ENCODE measurements at regions not wholly inside any gene's neighbourhood (a gene's known extent, or its start where the extent isn't known, plus 50 kb on each side); places are given as distances from the start of the nearest gene placed in this dataset.

DNA sequence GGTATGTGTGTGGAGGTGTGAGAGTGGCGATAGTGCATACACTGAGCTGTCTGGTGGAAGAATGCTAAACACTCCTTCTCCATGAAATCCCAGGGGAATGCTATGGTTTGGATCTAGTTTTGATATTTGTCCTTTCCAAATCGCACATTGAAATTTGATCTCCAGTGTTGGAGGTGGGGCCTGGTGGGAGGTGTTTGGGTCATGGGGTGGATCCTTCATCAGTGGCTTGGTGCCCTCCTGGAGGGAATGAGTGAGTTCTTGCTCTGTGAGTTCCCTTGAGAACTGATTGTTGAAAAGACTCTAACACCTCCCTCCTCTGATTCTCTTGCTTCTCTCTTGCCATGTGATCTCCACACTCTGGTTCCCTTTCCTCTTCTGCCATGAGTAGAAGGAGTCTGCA lies 114.1 kb upstream of the HHIP start:
- ATAC-seq: no peak
- no peak for DNase-seq (ENCODE audit: low spot score)
- Mint-ChIP-seq H3K27me3 (ENCODE audit: insufficient read depth, low read depth, poor library complexity) (no peaks in the 10 kb centered on the region), H3K4me1 (peaks cover 13% of the 10 kb centered on the region), H3K36me3 (ENCODE audit: low read depth) (no peaks in the 10 kb centered on the region), H3K4me3 (no peak overlapping the region), H3K27ac (no peak overlapping the region), H3K9me3 (no peaks in the 10 kb centered on the region)
- no peaks in the 10 kb centered on the region for H3K36me3 ChIP-seq (ENCODE audit: insufficient read depth)
- no peak for TF ChIP-seq CREB1 (CRISPR knock-in tag; IDR thresholded peaks at IDR 0.05; ENCODE audit: low read depth)
- TF ChIP-seq, protein P1, sequence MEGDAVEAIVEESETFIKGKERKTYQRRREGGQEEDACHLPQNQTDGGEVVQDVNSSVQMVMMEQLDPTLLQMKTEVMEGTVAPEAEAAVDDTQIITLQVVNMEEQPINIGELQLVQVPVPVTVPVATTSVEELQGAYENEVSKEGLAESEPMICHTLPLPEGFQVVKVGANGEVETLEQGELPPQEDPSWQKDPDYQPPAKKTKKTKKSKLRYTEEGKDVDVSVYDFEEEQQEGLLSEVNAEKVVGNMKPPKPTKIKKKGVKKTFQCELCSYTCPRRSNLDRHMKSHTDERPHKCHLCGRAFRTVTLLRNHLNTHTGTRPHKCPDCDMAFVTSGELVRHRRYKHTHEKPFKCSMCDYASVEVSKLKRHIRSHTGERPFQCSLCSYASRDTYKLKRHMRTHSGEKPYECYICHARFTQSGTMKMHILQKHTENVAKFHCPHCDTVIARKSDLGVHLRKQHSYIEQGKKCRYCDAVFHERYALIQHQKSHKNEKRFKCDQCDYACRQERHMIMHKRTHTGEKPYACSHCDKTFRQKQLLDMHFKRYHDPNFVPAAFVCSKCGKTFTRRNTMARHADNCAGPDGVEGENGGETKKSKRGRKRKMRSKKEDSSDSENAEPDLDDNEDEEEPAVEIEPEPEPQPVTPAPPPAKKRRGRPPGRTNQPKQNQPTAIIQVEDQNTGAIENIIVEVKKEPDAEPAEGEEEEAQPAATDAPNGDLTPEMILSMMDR (conservative IDR thresholded peaks at IDR 0.05; ENCODE audit: low read depth in 2 of 2): no peak
- no peak overlapping the region for H3K4me2 ChIP-seq
- peaks cover 12% of the 10 kb centered on the region; the same call in 1 of the 2 replicates for H3K9me2 ChIP-seq (ENCODE audit: insufficient read depth)
- no peaks in the 10 kb centered on the region for H3K79me2 ChIP-seq (replicated peaks; ENCODE audit: insufficient read depth)
- H3K4me3 ChIP-seq: no peak overlapping the region
- H3K27ac ChIP-seq (ENCODE audit: low read depth): no peak overlapping the region
- 0 out of 2 replicates have a peak, but pooled peaks cover 4% of the 10 kb centered on the region for H3K4me1 ChIP-seq (ENCODE audit: insufficient read depth)
- no peaks in the 10 kb centered on the region for H3K27me3 ChIP-seq (ENCODE audit: insufficient read depth)
- H2AFZ ChIP-seq: no peak overlapping the region
- no peaks in the 10 kb centered on the region for H4K20me1 ChIP-seq (replicated peaks; ENCODE audit: insufficient read depth)
- H3F3A ChIP-seq (replicated peaks; ENCODE audit: low read depth): no peaks in the 10 kb centered on the region

DNA sequence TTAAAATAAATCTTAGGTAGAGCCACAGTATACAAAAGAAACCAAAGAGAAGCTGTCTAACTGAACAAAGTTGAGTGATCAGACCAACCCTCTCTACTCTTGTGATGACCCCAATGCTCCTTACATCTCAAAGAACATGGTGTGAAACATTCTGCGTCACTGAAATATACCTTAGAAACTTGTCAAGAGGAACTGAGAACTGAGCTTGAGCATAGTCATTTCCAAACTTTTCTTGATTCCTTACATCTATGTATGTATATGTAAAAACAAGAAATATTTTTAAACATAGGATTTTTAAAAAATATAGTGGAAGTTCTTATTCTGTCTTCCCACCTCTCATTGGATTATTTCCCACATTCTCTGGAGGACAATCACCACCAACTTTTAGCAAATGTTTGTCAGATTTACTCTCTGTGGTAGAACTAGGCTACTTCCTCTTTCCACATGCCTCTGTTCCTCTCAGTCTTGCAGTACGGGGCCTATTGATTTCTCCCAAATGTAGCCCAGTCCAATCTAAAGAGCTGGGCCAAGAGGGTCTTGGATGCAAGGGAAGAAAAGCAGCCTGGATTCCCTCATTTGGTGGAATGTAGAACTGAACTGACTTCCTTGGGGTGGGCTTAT lies 98.2 kb upstream of the HHIP start:
- H3K27me3 ChIP-seq (ENCODE audit: insufficient read depth): no peaks in the 10 kb centered on the region
- no peak overlapping the region for H3K27ac Mint-ChIP-seq
- H2AFZ ChIP-seq: no peak overlapping the region
- 0 out of 3 replicates have a peak, but pooled peaks cover 3% of the 10 kb centered on the region for H3K36me3 Mint-ChIP-seq (ENCODE audit: low read depth)
- no peaks in the 10 kb centered on the region for H3K27me3 Mint-ChIP-seq (ENCODE audit: insufficient read depth, low read depth, poor library complexity)
- no peaks in the 10 kb centered on the region for H3F3A ChIP-seq (replicated peaks; ENCODE audit: low read depth)
- H3K79me2 ChIP-seq (replicated peaks; ENCODE audit: insufficient read depth): no peaks in the 10 kb centered on the region
- H3K4me3 Mint-ChIP-seq: no peak overlapping the region
- no peak for ATAC-seq
- peaks cover 4% of the 10 kb centered on the region; the same call in 1 of the 2 replicates for H3K9me2 ChIP-seq (ENCODE audit: insufficient read depth)
- no peak overlapping the region for H3K4me3 ChIP-seq
- no peak overlapping the region for H3K4me2 ChIP-seq
- H3K4me1 Mint-ChIP-seq: no peaks in the 10 kb centered on the region
- peaks cover 8% of the 10 kb centered on the region for H3K9me3 Mint-ChIP-seq
- no peaks in the 10 kb centered on the region for H3K36me3 ChIP-seq (ENCODE audit: insufficient read depth)
- no peak overlapping the region for H3K27ac ChIP-seq (ENCODE audit: low read depth)
- no peaks in the 10 kb centered on the region for H4K20me1 ChIP-seq (replicated peaks; ENCODE audit: insufficient read depth)
- no peak for DNase-seq (ENCODE audit: low spot score)
- no peaks in the 10 kb centered on the region for H3K4me1 ChIP-seq (ENCODE audit: insufficient read depth)
- TF ChIP-seq NANOG (IDR thresholded peaks at IDR 0.05; ENCODE audit: borderline replicate concordance) (no peak), ZNF331 (CRISPR knock-in tag; IDR thresholded peaks at IDR 0.05; ENCODE audit: low read depth) (no peak), ZNF114 (CRISPR knock-in tag; IDR thresholded peaks at IDR 0.05) (no peak), EZH2phosphoT487 (IDR thresholded peaks at IDR 0.05; ENCODE audit: unreplicated experiment) (no peak), EZH2 (IDR thresholded peaks at IDR 0.05; ENCODE audit: low read depth, unreplicated experiment) (no peak), CREB1 (CRISPR knock-in tag; IDR thresholded peaks at IDR 0.05; ENCODE audit: low read depth) (no peak), POLR2AphosphoS5 (IDR thresholded peaks at IDR 0.05; ENCODE audit: low read depth) (no peak)
- TF ChIP-seq, protein P2, sequence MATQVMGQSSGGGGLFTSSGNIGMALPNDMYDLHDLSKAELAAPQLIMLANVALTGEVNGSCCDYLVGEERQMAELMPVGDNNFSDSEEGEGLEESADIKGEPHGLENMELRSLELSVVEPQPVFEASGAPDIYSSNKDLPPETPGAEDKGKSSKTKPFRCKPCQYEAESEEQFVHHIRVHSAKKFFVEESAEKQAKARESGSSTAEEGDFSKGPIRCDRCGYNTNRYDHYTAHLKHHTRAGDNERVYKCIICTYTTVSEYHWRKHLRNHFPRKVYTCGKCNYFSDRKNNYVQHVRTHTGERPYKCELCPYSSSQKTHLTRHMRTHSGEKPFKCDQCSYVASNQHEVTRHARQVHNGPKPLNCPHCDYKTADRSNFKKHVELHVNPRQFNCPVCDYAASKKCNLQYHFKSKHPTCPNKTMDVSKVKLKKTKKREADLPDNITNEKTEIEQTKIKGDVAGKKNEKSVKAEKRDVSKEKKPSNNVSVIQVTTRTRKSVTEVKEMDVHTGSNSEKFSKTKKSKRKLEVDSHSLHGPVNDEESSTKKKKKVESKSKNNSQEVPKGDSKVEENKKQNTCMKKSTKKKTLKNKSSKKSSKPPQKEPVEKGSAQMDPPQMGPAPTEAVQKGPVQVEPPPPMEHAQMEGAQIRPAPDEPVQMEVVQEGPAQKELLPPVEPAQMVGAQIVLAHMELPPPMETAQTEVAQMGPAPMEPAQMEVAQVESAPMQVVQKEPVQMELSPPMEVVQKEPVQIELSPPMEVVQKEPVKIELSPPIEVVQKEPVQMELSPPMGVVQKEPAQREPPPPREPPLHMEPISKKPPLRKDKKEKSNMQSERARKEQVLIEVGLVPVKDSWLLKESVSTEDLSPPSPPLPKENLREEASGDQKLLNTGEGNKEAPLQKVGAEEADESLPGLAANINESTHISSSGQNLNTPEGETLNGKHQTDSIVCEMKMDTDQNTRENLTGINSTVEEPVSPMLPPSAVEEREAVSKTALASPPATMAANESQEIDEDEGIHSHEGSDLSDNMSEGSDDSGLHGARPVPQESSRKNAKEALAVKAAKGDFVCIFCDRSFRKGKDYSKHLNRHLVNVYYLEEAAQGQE (IDR thresholded peaks at IDR 0.05; ENCODE audit: unreplicated experiment): no peak
- TF ChIP-seq, protein P3, sequence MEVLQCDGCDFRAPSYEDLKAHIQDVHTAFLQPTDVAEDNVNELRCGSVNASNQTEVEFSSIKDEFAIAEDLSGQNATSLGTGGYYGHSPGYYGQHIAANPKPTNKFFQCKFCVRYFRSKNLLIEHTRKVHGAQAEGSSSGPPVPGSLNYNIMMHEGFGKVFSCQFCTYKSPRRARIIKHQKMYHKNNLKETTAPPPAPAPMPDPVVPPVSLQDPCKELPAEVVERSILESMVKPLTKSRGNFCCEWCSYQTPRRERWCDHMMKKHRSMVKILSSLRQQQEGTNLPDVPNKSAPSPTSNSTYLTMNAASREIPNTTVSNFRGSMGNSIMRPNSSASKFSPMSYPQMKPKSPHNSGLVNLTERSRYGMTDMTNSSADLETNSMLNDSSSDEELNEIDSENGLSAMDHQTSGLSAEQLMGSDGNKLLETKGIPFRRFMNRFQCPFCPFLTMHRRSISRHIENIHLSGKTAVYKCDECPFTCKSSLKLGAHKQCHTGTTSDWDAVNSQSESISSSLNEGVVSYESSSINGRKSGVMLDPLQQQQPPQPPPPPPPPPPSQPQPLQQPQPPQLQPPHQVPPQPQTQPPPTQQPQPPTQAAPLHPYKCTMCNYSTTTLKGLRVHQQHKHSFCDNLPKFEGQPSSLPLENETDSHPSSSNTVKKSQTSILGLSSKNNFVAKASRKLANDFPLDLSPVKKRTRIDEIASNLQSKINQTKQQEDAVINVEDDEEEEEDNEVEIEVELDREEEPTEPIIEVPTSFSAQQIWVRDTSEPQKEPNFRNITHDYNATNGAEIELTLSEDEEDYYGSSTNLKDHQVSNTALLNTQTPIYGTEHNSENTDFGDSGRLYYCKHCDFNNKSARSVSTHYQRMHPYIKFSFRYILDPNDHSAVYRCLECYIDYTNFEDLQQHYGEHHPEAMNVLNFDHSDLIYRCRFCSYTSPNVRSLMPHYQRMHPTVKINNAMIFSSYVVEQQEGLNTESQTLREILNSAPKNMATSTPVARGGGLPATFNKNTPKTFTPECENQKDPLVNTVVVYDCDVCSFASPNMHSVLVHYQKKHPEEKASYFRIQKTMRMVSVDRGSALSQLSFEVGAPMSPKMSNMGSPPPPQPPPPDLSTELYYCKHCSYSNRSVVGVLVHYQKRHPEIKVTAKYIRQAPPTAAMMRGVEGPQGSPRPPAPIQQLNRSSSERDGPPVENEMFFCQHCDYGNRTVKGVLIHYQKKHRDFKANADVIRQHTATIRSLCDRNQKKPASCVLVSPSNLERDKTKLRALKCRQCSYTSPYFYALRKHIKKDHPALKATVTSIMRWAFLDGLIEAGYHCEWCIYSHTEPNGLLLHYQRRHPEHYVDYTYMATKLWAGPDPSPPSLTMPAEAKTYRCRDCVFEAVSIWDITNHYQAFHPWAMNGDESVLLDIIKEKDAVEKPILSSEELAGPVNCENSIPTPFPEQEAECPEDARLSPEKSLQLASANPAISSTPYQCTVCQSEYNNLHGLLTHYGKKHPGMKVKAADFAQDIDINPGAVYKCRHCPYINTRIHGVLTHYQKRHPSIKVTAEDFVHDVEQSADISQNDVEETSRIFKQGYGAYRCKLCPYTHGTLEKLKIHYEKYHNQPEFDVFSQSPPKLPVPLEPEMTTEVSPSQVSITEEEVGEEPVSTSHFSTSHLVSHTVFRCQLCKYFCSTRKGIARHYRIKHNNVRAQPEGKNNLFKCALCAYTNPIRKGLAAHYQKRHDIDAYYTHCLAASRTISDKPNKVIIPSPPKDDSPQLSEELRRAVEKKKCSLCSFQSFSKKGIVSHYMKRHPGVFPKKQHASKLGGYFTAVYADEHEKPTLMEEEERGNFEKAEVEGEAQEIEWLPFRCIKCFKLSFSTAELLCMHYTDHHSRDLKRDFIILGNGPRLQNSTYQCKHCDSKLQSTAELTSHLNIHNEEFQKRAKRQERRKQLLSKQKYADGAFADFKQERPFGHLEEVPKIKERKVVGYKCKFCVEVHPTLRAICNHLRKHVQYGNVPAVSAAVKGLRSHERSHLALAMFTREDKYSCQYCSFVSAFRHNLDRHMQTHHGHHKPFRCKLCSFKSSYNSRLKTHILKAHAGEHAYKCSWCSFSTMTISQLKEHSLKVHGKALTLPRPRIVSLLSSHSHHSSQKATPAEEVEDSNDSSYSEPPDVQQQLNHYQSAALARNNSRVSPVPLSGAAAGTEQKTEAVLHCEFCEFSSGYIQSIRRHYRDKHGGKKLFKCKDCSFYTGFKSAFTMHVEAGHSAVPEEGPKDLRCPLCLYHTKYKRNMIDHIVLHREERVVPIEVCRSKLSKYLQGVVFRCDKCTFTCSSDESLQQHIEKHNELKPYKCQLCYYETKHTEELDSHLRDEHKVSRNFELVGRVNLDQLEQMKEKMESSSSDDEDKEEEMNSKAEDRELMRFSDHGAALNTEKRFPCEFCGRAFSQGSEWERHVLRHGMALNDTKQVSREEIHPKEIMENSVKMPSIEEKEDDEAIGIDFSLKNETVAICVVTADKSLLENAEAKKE (CRISPR knock-in tag; IDR thresholded peaks at IDR 0.05): no peak
